ENCODE measurements at regions not wholly inside any gene's neighbourhood (a gene's known extent, or its start where the extent isn't known, plus 50 kb on each side); places are given as distances from the start of the nearest gene placed in this dataset.

DNA sequence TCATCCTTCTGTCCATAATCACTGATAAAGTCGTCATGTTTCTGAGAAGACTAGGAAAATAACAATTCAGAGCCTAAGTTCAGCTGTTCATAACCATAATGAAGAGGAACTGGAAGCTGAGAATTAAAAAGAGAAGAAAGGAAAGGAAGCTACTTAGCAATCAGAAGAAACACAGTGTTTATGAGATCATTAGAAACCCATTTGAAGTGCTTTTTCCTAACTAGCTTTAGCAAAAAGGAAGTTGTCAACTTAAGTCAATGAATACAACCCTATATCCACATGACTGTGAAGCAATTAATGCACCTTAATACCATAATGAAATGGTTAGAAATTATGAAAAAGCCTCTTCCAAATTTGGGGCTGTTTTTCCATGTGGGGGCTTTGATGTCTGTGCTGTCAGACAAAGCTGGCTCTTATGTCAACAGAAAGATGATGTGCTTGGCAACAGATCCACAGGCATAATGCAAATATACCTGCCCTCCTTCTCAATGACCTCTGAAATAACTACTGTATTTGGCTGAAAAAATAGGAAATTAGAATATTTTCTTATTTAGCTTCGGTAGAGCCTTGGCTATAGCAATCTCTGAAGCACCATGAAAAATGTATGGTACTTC is 463.5 kb downstream of the RASEF start:
- DNase-seq (ENCODE audit: low read depth) = no peak
- H3K4me3 ChIP-seq (ENCODE audit: low read depth, low read length) = no peak overlapping the region
- TF ChIP-seq, protein P1, sequence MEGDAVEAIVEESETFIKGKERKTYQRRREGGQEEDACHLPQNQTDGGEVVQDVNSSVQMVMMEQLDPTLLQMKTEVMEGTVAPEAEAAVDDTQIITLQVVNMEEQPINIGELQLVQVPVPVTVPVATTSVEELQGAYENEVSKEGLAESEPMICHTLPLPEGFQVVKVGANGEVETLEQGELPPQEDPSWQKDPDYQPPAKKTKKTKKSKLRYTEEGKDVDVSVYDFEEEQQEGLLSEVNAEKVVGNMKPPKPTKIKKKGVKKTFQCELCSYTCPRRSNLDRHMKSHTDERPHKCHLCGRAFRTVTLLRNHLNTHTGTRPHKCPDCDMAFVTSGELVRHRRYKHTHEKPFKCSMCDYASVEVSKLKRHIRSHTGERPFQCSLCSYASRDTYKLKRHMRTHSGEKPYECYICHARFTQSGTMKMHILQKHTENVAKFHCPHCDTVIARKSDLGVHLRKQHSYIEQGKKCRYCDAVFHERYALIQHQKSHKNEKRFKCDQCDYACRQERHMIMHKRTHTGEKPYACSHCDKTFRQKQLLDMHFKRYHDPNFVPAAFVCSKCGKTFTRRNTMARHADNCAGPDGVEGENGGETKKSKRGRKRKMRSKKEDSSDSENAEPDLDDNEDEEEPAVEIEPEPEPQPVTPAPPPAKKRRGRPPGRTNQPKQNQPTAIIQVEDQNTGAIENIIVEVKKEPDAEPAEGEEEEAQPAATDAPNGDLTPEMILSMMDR (IDR thresholded peaks at IDR 0.05; ENCODE audit: control insufficient read depth, extremely low read depth, insufficient read depth) = no peak

DNA sequence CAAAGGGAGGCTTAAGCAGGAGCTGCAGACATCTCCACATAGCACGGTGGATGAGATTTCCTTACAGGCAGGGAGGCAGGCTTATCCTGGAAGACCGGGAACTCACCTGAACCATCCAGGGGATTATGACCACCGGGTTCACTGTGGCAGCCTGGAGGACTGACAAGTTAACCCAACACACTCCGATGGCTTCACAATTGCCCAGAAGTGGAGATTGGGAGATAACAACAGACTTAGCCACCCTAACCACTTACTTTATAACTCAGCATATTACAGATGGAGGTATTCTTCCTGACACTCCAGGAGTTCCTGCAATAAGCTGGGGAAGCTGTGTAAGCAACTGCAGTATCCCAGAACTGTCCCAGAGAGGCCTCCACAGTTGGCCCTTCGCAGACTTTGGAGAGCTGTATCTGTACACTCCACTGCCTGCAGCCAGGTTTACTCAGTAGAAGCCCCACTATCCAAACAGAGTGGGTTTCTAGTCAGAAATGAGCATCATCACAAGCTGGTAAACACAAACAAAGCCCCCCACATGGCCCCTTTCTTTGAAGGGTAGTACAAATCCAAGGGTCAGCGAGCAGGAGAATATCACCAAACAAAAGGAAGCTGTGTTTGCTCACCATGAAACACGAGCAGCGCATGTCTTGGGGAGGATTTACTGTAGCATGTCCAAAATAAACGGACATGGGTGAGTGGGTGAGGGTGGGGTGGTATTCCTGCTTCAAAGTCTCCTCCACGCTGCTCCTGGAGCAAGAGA is 462.2 kb downstream of the RASEF start:
- H3K4me3 ChIP-seq (ENCODE audit: low read depth, low read length) = no peak overlapping the region
- DNase-seq (ENCODE audit: low read depth) = no peak
- TF ChIP-seq, protein P1 (IDR thresholded peaks at IDR 0.05; ENCODE audit: control insufficient read depth, extremely low read depth, insufficient read depth) = no peak

DNA sequence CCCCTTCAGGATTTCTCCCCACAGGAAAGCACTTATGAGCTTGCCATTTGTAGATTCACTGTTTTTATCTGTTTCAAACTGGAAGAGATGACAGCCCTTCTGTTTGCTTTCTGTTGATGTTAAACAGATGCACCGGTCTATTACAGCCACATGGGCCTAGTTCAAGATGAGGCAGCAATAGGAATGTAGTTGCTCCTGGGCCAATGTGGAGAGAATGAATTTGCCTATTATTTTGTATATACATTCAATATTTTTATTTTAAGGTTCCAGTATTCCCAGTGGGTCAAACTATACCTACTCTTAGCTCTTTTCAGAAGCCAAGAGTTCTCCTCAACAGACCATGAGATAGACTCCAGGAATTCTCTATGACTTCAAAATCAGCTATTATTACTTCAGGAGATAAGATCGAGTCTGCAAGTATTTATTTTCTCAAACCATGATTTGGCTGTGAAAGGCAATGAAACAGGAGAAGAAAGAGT is 461.6 kb downstream of the RASEF start:
- no peak for DNase-seq (ENCODE audit: low read depth)
- TF ChIP-seq, protein P1 (IDR thresholded peaks at IDR 0.05; ENCODE audit: control insufficient read depth, extremely low read depth, insufficient read depth) = no peak
- no peak overlapping the region for H3K4me3 ChIP-seq (ENCODE audit: low read depth, low read length)

DNA sequence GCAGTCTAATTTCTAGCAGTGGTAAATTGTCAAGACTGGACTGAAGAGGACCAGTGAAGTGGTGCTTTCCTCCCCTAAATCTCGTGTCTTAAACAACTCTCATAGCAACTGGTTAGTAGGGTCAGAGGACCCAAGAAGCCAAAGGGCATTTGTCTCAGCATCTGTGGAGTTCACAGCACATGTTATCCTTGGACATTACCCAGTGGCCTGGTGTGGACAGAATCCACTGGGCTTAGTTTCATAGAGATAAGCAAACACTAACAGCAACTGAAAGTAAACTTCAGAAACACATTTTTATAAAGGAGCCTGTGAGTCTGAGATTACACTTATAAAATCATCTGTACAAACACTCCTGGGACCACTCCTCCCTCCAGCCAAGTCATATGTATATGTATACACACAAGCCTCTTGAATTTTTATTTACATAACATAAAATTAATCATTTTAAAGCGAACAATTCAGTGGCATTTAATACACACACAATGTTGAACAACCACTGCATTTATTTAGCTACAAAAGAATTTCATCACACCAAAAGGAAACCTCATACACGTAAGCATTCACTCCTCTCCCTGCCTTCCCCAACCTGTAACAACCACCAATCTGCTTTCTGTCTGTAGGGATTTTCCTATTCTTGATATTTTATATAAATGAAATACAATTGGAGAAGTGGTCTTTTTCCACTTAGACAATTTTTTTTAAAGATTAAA is 457.8 kb downstream of the RASEF start:
- no peak overlapping the region for H3K4me3 ChIP-seq (ENCODE audit: low read depth, low read length)
- TF ChIP-seq, protein P1 (IDR thresholded peaks at IDR 0.05; ENCODE audit: control insufficient read depth, extremely low read depth, insufficient read depth) = no peak
- DNase-seq (ENCODE audit: low read depth) = peak; percentile 86

DNA sequence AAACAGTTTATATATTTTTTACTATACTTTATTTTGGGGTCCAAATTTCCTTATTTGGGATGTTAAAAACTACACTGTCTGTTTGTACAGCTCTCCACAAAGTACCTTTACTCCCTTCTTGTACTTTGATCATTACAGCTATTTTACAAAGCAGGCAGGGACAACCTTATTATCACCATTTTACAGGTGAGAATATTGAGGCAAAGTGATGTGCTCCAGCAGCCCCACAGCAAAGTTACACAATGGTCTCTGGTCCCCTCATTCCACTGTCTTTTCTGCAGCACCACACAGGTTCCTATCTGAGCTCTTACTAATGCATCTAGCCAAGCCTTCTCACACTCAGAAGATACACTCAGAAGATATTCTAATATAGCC is 457.3 kb downstream of the RASEF start:
- H3K4me3 ChIP-seq (ENCODE audit: low read depth, low read length) = no peak overlapping the region
- TF ChIP-seq, protein P1 (IDR thresholded peaks at IDR 0.05; ENCODE audit: control insufficient read depth, extremely low read depth, insufficient read depth) = no peak
- no peak for DNase-seq (ENCODE audit: low read depth)

DNA sequence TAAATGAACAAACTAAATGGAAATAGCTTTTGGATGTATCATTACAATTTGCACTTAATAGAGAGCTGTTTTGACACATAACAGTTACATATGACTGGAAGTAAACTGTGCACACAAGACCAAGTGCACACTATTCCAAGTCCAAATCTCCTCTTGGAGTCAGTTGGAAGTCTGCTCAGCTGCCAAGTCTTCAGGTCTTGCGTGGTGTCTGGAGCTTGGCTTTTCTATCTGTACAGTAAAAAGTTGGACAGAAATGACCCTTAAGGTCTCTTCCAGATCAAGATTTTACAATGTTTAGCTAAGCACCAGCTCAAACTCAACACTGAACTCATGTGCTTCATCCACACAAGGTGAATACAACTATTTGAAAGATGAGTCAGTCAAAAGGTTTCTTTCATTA is 456.9 kb downstream of the RASEF start:
- DNase-seq (ENCODE audit: low read depth) = peak; percentile 90
- 0 out of 2 replicates have a peak overlapping the region, but pooled peaks have one; percentile 1 for H3K4me3 ChIP-seq (ENCODE audit: low read depth, low read length)
- TF ChIP-seq, protein P1 (IDR thresholded peaks at IDR 0.05; ENCODE audit: control insufficient read depth, extremely low read depth, insufficient read depth) = no peak
